H4 (cell line): ENCODE measurements at regions not wholly inside any gene's neighbourhood (a gene's known extent, or its start where the extent isn't known, plus 50 kb on each side); places are given as distances from the start of the nearest gene placed in this dataset.

Experiments used
- DNase-seq: peaks from one replicate; pipeline ENCODE4 v3.0.0-alpha.2; 2015; ENCODE audit warnings: low spot score

- no peak for DNase-seq
These were observed 81.7 kb upstream of the ARHGAP24 start for GRCh38 chr4:85393201-85393600.

GRCh38 chr4:85398276-85398675 lies 76.7 kb upstream of the ARHGAP24 start:
- DNase-seq, result no peak

GRCh38 chr4:85399270-85399669 lies 75.7 kb upstream of the ARHGAP24 start:
- DNase-seq, result no peak

- DNase-seq, result no peak
These were observed 72.6 kb upstream of the ARHGAP24 start for GRCh38 chr4:85402371-85402770.

GRCh38 chr4:85406185-85406584 lies 68.8 kb upstream of the ARHGAP24 start:
- DNase-seq, result no peak

GRCh38 chr4:85407546-85407945 lies 67.4 kb upstream of the ARHGAP24 start:
- no peak for DNase-seq

GRCh38 chr4:85408301-85408700 lies 66.6 kb upstream of the ARHGAP24 start:
- DNase-seq, result no peak

GRCh38 chr4:85409251-85409650 lies 65.7 kb upstream of the ARHGAP24 start:
- no peak for DNase-seq

GRCh38 chr4:85411386-85411785 lies 63.6 kb upstream of the ARHGAP24 start:
- DNase-seq, result no peak

- no peak for DNase-seq
These were observed 60.0 kb upstream of the ARHGAP24 start for GRCh38 chr4:85414972-85415371.

GRCh38 chr4:85416094-85416493 lies 58.9 kb upstream of the ARHGAP24 start:
- DNase-seq, result no peak

GRCh38 chr4:85419103-85419502 lies 55.8 kb upstream of the ARHGAP24 start:
- no peak for DNase-seq

GRCh38 chr4:85420831-85421230 lies 54.1 kb upstream of the ARHGAP24 start:
- DNase-seq, result no peak

GRCh38 chr4:85423431-85423830 lies 51.5 kb upstream of the ARHGAP24 start:
- no peak for DNase-seq
